NCI-H2171 (cell line): ENCODE measurements at regions not wholly inside any gene's neighbourhood (a gene's known extent, or its start where the extent isn't known, plus 50 kb on each side); places are given as distances from the start of the nearest gene placed in this dataset.

ENCODE experiments used
- DNase-seq: peaks from one replicate; lab custom pipeline; 2025; lab: John Stamatoyannopoulos, UW

GRCh38 chr5:99133921-99134320 lies 205.1 kb upstream of the CHD1 start:
- no peak for DNase-seq

- no peak for DNase-seq
Observed at GRCh38 chr5:99129768-99130501, 201.1 kb upstream of the CHD1 start.

GRCh38 chr5:99122976-99123375 lies 194.2 kb upstream of the CHD1 start:
- DNase-seq, result no peak

DNA sequence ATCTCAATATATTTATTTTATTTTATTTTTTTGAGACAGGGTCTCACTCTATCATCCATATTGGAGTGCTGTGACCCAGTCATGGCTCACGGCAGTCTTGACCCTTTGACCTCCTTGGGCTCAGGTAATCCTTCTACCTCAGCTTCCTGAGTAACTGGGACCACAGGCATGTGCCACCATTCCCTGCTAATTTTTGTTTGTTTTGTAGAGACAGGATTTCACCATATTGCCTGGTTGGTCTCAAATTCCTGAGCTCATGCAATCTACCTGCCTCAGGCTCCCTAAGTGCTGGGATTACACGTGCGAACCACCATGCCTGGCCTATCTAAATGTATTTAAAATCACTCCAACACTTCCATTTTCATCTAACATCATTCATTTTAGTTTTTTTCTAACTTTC lies 190.5 kb upstream of the CHD1 start:
- no peak for DNase-seq

DNA sequence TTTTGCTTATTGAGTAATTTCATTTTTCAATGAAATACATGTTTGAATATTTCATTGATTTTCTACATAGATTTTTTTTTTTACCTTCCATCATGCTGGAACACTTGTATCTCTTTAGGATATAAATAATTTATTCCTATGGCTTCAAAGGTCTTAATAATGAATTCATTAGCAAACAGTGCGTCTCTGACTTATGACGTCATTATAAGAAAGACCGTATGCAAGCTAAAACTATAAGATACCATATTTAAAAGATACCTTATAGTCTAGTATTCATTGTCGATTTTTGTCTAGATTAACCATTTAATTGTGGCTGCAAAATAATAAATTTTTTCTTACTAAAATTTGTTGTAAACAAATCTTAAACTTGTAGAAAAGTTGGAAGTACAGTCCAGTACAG lies 187.7 kb upstream of the CHD1 start:
- no peak for DNase-seq

GRCh38 chr5:99109894-99110293 lies 181.1 kb upstream of the CHD1 start:
- DNase-seq, result no peak

- DNase-seq, result no peak
Observed at GRCh38 chr5:99105216-99105615, 176.4 kb upstream of the CHD1 start.

GRCh38 chr5:99104538-99105132 lies 175.8 kb upstream of the CHD1 start:
- no peak for DNase-seq

DNA sequence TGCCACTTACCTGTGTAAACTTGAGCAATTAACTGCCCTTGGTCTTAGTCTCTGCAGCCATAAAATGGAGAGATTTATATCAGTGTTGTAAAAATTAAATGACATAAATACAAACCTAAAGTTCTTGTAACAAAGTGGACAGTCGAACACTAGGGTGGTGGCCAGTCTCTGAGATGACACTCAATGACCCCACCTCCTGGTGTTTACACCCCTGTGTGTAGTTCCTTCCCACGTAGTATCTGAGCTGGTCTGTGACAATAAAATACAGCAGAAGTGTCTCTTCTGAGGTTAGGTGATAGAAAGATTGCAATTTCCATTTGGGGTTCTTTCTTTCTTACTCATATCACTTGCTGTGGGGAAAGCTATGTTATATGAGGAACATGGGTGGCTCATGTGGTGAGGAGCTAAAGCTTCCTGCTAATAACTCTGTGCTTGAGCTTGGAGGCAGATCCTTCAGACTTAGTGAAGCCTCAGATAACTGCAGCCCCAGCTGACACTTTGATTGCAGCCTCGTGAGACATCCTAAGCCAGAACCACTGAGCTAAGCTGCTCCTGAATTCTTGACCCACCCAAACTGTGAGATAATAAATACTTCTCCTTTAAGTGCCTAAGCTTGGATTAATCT lies 173.4 kb upstream of the CHD1 start:
- DNase-seq, result no peak

- DNase-seq, result no peak
Observed at GRCh38 chr5:99099691-99100090, 170.9 kb upstream of the CHD1 start.

- no peak for DNase-seq
Observed at GRCh38 chr5:99089822-99090549, 161.2 kb upstream of the CHD1 start.

GRCh38 chr5:99088309-99088708 lies 159.5 kb upstream of the CHD1 start:
- no peak for DNase-seq

GRCh38 chr5:99083197-99083596 lies 154.4 kb upstream of the CHD1 start:
- DNase-seq, result no peak

DNA sequence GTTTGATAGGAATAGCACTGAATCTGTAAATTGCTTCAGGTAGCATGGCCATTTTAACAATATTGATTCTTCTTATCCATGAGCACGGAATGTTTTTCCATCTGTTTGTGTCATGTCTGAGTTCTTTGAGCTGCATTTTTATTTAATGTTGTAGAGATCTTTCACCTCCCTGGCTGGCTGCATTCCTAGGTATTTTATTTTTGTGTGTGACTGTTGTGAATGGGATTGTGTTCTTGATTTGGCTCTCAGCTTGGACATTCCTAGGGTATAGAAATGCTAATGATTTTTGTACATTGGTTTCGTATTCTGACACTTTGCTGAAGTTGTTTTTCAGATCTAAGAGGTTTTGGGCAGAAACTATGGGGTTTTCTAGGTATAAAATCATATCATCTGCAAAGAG lies 152.9 kb upstream of the CHD1 start:
- no peak for DNase-seq

DNA sequence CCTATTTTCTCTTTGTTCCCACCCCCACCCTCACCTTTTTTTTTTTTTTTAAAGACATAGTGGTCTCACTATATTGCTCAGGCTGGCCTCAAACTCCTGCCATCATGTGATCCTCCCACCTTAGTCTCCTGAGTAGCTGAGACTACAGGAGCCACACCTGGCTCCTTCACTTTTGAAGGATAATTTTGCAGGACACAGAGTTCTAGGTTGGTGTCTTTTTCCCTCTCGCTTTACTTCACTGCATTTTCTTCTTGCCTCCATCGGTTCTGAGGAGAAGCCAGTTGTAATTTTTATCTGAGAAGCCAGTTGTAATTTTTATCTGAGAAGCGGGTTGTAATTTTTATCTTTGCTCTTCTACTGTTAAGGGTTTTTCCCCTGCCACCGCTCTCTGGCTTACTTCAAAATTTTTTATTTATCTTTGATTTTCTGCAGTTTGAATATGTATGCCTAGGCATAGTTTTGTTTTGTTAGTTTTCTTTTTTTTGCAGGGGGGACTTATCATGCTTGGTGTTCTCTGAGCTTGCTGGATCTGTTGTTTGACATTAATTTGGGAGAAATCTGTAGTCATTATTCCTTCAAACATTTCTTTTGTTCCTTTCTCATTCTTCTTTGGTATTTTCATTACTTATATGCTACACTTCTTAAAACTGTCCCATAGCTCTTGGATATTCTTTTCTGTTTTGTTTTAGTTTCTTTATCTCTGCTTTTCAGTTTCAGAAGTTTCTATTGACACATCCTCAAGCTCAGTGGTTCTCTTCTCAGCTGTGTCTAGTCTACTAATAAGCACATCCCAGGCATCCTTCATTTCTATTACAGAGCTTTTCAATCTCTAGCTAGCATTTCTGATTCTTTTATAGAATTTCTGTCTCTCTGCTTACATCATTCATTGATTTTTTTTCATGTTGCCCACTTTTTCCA lies 148.2 kb upstream of the CHD1 start:
- no peak for DNase-seq

- DNase-seq, result no peak
Observed at GRCh38 chr5:99072846-99073245, 144.0 kb upstream of the CHD1 start.

- DNase-seq, result no peak
Observed at GRCh38 chr5:99070822-99071221, 142.0 kb upstream of the CHD1 start.

GRCh38 chr5:99070362-99070761 lies 141.6 kb upstream of the CHD1 start:
- DNase-seq, result no peak

- DNase-seq, result no peak
Observed at GRCh38 chr5:99068944-99069650, 140.3 kb upstream of the CHD1 start.

DNA sequence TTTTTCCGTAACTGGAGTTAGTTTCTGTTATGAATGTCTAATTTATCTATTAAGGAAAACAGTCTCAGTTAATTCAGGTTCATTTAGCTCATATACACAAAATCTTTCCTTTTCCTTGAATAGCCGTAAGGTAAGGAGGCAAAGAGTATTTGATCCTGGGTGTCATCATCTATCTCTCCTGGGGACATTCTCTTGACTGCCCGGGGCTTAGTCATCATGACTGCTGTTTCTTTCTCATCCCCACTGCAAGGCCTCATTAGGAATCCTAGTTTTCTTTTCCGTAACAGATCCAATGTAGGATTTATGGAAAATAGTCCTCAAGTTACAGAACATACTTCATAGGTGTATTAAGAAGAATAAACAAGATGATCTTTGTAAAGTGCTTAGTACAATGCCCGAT lies 134.9 kb upstream of the CHD1 start:
- no peak for DNase-seq

GRCh38 chr5:99061711-99062110 lies 132.9 kb upstream of the CHD1 start:
- no peak for DNase-seq
